ENCODE measurements at regions not wholly inside any gene's neighbourhood (a gene's known extent, or its start where the extent isn't known, plus 50 kb on each side); places are given as distances from the start of the nearest gene placed in this dataset.

GRCh38 chr11:127528297-127528696, 527.7 kb upstream of the KIRREL3 start:
- H3K4me1 Mint-ChIP-seq (ENCODE audit: low read depth), result no peaks in the 10 kb centered on the region
- DNase-seq (ENCODE audit: low spot score), result no peak
- H3K36me3 Mint-ChIP-seq (ENCODE audit: low read depth), result no peaks in the 10 kb centered on the region
- H3K9me3 Mint-ChIP-seq (ENCODE audit: low read depth), result no peaks in the 10 kb centered on the region
- H3K4me3 Mint-ChIP-seq (ENCODE audit: unreplicated experiment), result no peak overlapping the region
- H3K27ac Mint-ChIP-seq (ENCODE audit: unreplicated experiment), result no peak overlapping the region
- TF ChIP-seq CTCF (IDR thresholded peaks at IDR 0.05), result no peak
- peaks cover 2% of the 10 kb centered on the region for H3K27me3 Mint-ChIP-seq (ENCODE audit: low read depth)

DNA sequence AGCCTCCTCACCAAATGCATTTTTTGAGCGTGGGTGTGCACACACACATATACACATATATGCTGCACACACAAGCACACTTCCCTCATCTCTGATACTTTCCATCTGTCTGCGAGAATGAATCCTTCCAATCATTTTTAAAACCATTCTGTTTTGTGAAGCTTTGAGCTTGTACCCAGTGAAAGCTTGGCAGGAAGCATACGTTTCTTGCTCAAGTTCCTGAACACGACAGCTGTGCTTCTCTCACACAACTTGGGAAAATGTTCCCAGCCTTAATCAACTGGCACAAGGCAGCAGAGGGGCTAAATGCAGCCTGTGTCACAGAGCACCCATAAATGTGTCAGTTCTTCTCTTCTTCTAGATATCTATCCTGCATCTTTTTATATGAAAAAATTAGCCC, 524.0 kb upstream of the KIRREL3 start:
- Mint-ChIP-seq H3K27me3 (ENCODE audit: low read depth) (no peaks in the 10 kb centered on the region), H3K27ac (ENCODE audit: unreplicated experiment) (no peak overlapping the region), H3K4me3 (ENCODE audit: unreplicated experiment) (no peak overlapping the region), H3K4me1 (ENCODE audit: low read depth) (no peaks in the 10 kb centered on the region), H3K36me3 (ENCODE audit: low read depth) (no peaks in the 10 kb centered on the region), H3K9me3 (ENCODE audit: low read depth) (no peaks in the 10 kb centered on the region)
- TF ChIP-seq CTCF (IDR thresholded peaks at IDR 0.05), result no peak
- DNase-seq (ENCODE audit: low spot score), result no peak

DNA sequence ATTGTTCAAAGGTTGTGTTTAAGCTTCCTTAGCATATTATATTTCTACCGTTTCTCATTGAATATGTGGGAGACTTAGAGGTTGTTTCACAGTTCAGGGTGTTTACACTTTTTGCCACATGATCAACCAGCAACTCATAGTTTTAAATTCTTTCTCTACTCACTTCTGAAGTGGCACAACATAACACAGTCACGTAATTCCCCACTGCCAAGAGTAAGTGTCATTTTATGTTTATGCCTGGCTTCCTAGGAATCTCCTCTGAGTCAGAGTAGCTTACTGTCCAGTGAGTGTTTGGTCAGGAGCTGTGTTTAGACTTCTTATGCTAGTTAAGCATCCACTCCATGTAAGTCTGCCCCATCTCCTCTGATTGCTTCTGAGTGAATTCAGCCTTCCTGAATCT, 520.8 kb upstream of the KIRREL3 start:
- Mint-ChIP-seq H3K4me1 (ENCODE audit: low read depth) (no peaks in the 10 kb centered on the region), H3K36me3 (ENCODE audit: low read depth) (no peaks in the 10 kb centered on the region), H3K27me3 (ENCODE audit: low read depth) (no peaks in the 10 kb centered on the region), H3K27ac (ENCODE audit: unreplicated experiment) (no peak overlapping the region), H3K4me3 (ENCODE audit: unreplicated experiment) (no peak overlapping the region), H3K9me3 (ENCODE audit: low read depth) (peaks cover 13% of the 10 kb centered on the region)
- DNase-seq (ENCODE audit: low spot score), result no peak
- TF ChIP-seq CTCF (IDR thresholded peaks at IDR 0.05), result no peak

DNA sequence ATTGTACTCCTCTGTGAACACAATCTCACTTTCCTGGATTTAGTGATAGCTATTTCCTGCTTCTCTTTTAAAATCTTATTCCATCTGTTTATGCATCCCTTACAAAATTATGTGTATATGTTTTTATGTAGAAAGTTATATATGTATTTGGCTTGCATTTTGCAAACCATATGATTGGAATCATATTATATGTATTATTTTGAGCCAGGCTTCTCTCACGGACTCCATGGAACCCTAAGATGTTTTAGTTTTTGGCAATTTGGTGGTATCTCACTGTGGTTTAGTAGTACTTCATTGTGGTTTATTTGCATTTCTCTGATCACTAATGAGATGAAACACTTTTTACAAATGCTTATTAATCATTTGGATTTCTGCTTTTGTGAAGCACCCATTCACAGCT, 507.3 kb upstream of the KIRREL3 start:
- H3K4me3 Mint-ChIP-seq (ENCODE audit: unreplicated experiment), result no peak overlapping the region
- TF ChIP-seq CTCF (IDR thresholded peaks at IDR 0.05), result no peak
- no peaks in the 10 kb centered on the region for H3K36me3 Mint-ChIP-seq (ENCODE audit: low read depth)
- H3K27ac Mint-ChIP-seq (ENCODE audit: unreplicated experiment), result no peak overlapping the region
- no peaks in the 10 kb centered on the region for H3K4me1 Mint-ChIP-seq (ENCODE audit: low read depth)
- H3K27me3 Mint-ChIP-seq (ENCODE audit: low read depth), result peaks cover 3% of the 10 kb centered on the region
- no peaks in the 10 kb centered on the region for H3K9me3 Mint-ChIP-seq (ENCODE audit: low read depth)
- no peak for DNase-seq (ENCODE audit: low spot score)

- no peak for TF ChIP-seq CTCF (IDR thresholded peaks at IDR 0.05)
- DNase-seq (ENCODE audit: low spot score), result no peak
- Mint-ChIP-seq H3K27me3 (ENCODE audit: low read depth) (peaks cover 5% of the 10 kb centered on the region), H3K27ac (ENCODE audit: unreplicated experiment) (no peak overlapping the region), H3K4me1 (ENCODE audit: low read depth) (no peaks in the 10 kb centered on the region), H3K9me3 (ENCODE audit: low read depth) (peaks cover under 1% of the 10 kb centered on the region), H3K4me3 (ENCODE audit: unreplicated experiment) (no peak overlapping the region), H3K36me3 (ENCODE audit: low read depth) (no peaks in the 10 kb centered on the region)
These were observed 506.1 kb upstream of the KIRREL3 start for GRCh38 chr11:127506647-127507046.
